ENCODE measurements at regions not wholly inside any gene's neighbourhood (a gene's known extent, or its start where the extent isn't known, plus 50 kb on each side); places are given as distances from the start of the nearest gene placed in this dataset.

DNA sequence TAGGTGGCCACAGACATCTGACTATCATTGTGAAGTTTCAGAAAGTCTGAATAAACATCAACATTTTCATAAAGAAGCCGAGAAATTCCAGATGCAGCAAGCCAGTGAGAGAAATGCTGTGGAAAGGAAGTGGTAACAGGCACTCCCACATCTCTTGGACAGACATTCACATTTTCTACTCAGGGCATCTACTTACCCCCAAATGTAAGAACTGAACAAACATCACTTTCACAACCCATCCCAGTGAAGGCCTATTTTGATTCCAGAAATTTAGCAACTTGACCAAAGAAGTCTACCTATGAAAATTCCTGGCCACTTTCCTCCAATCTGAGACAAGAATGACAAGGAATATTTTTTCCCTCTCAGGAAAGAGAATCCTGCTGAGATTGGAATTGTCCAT, 224.8 kb upstream of the DCBLD2 start:
- no peak for DNase-seq (ENCODE audit: low read depth)

DNA sequence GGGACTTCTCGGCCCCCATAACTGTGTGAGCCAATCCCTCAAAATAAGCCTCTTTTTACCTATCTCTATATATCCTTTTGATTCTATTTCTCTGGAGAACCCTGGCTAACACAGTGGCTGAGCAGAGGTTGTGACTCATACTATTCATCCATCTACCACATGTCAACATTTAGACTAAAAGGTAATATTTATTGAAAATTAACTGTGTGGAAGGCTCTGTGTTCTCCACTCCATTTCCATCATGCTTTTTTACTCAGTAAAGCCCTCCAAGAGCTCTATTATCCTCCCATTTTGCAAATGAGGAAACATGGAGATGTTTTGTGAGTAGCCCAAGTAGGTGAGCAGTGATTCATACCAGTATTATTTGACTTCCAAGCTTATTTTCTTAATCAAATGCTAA, 217.9 kb upstream of the DCBLD2 start:
- peak; percentile 68 for DNase-seq (ENCODE audit: low read depth)

GRCh38 chr3:99118381-99118780, 216.9 kb upstream of the DCBLD2 start:
- DNase-seq (ENCODE audit: low read depth), result peak; percentile 83

DNA sequence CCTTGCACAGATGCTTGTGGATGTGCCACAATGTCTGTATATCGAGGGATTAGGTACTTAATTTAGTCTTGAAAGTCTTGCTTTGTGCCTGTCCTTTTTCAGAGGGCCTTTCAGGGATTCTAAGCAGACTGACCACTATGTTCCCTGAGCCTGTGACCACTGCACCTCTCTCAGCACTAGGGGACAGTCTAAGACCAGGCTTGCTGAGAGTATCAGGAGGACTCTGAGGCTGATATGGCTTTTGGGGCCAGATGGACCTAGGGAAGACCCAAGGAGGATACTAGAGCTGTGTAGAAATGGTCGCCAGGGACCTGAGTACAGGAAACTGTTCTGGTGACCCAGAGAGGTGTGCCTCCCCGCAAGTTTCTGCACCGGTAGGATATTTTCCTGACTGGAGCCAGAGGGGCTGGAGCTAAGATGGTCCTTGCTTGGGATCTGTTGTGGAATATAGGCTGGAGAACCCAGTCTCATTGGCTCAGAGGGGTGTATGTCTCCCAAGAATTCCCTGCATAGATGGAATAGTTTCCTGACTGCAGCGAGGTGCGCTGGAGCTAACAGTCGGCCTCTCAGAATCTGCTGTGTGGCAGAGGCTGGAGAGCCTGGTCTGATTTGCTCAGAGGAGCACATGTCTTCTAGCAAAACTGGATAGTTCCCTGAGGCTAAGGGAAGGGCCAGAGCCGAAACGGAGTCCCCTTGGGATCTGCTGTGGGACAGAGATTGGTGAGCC, 213.2 kb upstream of the DCBLD2 start:
- DNase-seq (ENCODE audit: low read depth), result peak; percentile 77

- peak; percentile 57 for DNase-seq (ENCODE audit: low read depth)
Observed at GRCh38 chr3:99111235-99111634, 209.7 kb upstream of the DCBLD2 start.

- no peak for DNase-seq (ENCODE audit: low read depth)
Observed at GRCh38 chr3:99110401-99110800, 208.9 kb upstream of the DCBLD2 start.

GRCh38 chr3:99108508-99108907, 207.0 kb upstream of the DCBLD2 start:
- DNase-seq (ENCODE audit: low read depth), result peak; percentile 96

DNA sequence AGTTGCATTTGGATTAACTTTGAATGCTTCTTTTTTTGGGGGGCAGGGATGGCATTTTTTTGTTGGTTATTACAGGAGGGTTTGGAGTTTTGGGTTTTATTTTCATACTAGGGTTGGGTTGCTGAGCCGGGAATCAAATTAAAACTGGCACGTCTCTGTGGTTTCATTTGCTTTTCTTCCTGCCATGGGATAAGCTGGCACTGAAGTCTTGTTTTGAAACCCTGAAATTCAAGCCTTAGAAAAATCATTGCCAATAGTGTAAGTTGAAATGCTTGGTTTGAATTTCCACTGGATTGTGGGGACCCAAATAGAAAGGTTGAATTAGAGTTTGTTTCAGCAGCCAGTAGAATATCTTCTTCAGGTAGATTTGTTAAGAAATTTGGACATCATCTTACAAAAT, 193.1 kb upstream of the DCBLD2 start:
- no peak for DNase-seq (ENCODE audit: low read depth)

DNA sequence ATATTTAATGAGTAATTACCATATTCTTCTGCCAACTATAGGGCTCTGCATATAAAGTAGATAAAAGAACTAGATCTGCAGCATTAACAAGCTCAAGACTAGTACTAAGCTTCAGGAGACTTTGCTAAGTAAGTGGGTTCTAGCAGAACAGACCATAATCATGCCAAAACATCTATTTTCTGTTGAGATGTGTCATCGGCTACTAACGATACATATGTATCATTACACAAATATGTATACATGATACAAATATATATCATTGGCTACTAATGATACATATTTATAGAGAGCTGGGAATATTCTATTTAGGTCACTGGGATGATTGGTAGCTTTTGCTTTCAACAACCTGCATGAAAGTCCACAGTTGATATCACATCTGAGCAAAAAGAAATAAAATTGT, 185.8 kb upstream of the DCBLD2 start:
- no peak for DNase-seq (ENCODE audit: low read depth)

- DNase-seq (ENCODE audit: low read depth), result peak; percentile 94
Observed at GRCh38 chr3:99084826-99085225, 183.3 kb upstream of the DCBLD2 start.

- peak; percentile 85 for DNase-seq (ENCODE audit: low read depth)
Observed at GRCh38 chr3:99084156-99084555, 182.7 kb upstream of the DCBLD2 start.

- no peak for DNase-seq (ENCODE audit: low read depth)
Observed at GRCh38 chr3:99071096-99071495, 169.6 kb upstream of the DCBLD2 start.

DNA sequence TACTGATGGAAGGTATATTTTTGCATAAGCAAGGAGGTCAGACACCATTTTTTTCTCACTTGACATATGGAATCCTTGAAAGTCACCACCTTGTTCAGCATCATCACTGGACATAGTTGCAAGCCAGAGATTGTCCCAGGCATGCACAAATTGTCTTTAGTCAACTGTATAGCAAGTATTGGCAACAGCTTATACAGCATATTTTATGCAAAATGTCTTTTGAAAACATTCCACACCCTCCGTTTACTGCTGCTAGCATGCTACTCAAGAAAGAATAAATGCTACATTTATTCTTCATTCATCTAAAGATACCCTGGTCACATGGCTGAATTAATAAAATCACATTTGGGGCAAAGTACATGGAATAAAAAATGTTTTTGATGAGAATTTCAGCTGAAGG, 168.5 kb upstream of the DCBLD2 start:
- no peak for DNase-seq (ENCODE audit: low read depth)

DNA sequence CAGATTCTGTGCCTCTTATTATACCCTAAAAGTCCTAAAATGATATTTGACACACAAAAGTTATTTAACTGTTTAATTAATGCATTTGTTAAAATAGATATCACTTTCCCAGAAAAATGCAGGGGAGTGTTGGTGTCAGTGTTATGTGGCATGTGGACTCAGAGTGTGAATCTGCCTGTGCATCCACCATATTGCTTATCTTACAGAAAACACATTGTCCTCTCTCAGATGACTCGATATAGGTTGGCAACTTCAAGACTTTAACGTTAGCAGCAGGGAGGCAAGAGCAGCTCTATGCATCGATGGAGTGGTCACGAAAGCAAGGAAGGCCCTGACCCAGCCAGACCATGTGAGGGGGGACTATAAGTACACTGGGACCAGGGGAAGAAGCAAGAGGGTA, 165.4 kb upstream of the DCBLD2 start:
- no peak for DNase-seq (ENCODE audit: low read depth)

DNA sequence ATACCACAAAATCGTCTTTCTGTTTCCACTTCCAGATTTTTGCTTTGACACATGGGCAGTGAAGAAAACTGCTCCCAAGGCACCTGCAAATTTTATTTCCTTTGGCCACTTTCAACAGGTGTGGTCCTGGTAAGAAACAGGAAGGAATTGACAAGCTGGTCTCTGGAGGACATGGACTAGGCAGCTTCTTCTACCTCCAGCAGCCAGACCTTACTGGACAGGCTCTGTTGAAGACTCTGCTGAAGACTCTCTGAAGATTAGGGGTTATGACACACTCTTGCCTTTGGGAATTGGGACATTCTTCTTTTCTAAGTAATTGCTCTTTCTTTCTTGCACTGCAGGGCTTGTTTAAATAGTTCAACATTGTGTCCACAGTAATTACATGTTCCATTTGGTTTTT, 147.7 kb upstream of the DCBLD2 start:
- DNase-seq (ENCODE audit: low read depth), result no peak

GRCh38 chr3:99041747-99042146, 140.3 kb upstream of the DCBLD2 start:
- no peak for DNase-seq (ENCODE audit: low read depth)

- no peak for DNase-seq (ENCODE audit: low read depth)
Observed at GRCh38 chr3:99031778-99032177, 130.3 kb upstream of the DCBLD2 start.

- peak; percentile 60 for DNase-seq (ENCODE audit: low read depth)
Observed at GRCh38 chr3:99023590-99024192, 122.2 kb upstream of the DCBLD2 start.

GRCh38 chr3:99021466-99021865, 120.0 kb upstream of the DCBLD2 start:
- DNase-seq (ENCODE audit: low read depth), result no peak

DNA sequence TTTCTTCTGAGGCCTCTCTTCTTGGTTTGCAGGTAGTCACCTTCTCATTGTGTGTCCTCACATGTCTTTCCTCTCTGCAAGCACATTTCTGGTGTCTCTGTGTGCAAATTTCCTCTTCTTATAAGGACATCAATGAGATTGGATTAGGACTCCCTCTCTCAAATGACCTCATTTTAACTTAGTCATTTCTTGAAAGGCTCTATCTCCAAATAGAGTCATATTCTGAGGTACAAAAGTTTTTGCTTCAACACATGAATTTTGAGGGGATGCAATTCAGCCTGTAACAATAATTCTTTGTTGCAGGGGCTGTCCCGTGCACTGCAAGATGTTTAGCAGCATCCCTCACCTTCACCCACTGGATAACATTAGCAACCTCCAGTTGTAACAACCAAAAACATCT, 115.0 kb upstream of the DCBLD2 start:
- DNase-seq (ENCODE audit: low read depth), result no peak

DNA sequence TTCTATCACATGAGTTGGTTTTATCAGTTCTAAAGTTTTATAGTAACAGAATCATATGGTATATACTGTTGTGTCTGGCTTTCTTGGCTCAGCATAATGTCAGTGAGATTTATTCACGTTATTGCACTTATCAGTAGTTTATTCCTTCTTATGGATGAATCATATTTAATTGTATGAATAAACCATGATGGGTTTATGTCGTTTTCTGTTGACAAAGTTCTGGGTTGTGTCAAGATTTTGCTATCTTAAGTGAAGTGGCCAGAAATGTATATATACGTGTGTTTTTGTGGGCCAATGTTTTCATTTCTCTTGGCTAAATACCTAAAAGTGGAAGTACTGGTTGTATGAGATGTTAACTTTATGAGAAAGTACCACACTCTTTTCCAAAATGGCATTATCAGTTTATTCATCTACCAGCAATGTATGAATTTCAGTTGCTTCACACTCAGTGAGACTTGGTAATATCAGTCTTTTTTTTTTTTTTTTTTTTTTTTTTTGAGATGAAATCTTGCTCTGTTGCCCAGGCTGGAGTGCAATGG, 112.4 kb upstream of the DCBLD2 start:
- no peak for DNase-seq (ENCODE audit: low read depth)

GRCh38 chr3:99013077-99013476, 111.6 kb upstream of the DCBLD2 start:
- DNase-seq (ENCODE audit: low read depth), result no peak

- DNase-seq (ENCODE audit: low read depth), result no peak
Observed at GRCh38 chr3:99012051-99012450, 110.6 kb upstream of the DCBLD2 start.

DNA sequence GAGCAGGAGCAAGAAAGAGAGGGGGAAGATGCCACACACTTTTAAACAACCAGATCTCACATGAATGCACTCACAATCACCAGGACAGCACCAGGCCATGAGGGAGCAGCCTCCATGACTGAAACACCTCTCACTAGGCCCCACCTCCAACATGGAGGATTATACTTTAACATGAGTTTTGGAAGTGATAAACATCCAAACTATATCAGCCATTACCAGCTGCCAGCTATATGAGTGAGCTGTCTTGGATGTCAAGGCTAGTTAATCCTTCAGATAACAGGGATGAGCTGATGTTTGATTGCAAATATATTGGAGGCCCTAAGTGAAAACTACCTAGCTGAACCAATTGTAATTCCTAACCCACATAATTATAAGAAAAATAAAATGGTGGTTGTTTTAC, 108.4 kb upstream of the DCBLD2 start:
- no peak for DNase-seq (ENCODE audit: low read depth)

All from M059J (cell line).